Cardiac muscle cell (in vitro differentiated cells and primary cell): ENCODE measurements at regions not wholly inside any gene's neighbourhood (a gene's known extent, or its start where the extent isn't known, plus 50 kb on each side); places are given as distances from the start of the nearest gene placed in this dataset.

Experiments
- DNase-seq, 2 donors: peaks; one replicate each; pipeline versions ENCODE4 v3.0.0 to v3.0.0-alpha.2; 2010 to 2017; ENCODE audit warnings: low read depth in 1 of 2, low spot score in 1 of 2
- H3K27ac ChIP-seq: fragments of 200-600 bp; sonication (generic); 2 replicates; pipeline ENCODE4 v1.5.1; 2016
- H3K27me3 ChIP-seq: fragments of 200-600 bp; sonication (generic); 2 replicates; pipeline ENCODE4 v1.6.0; 2016; ENCODE audit warnings: control low read depth
- H3K36me3 ChIP-seq: fragments of 200-600 bp; sonication (generic); 2 replicates; pipeline ENCODE4 v1.5.1; 2016; ENCODE audit warnings: control low read depth
- H3K4me1 ChIP-seq: fragments of 200-600 bp; sonication (generic); 2 replicates; pipeline ENCODE4 v1.8.1; 2017; ENCODE audit warnings: low read depth, mild to moderate bottlenecking, mixed run types
- H3K4me3 ChIP-seq: fragments of 200-600 bp; sonication (generic); 2 replicates; pipeline ENCODE4 v1.5.1; 2016; ENCODE audit warnings: mild to moderate bottlenecking
- H3K9me3 ChIP-seq: fragments of 200-600 bp; sonication (generic); 2 replicates; pipeline ENCODE4 v1.5.1; 2017; ENCODE audit warnings: low read depth, mild to moderate bottlenecking, control low read depth
- TF ChIP-seq, protein P1 (sequence below): IDR thresholded peaks from 2 replicates; pipeline ENCODE4 v1.5.1; 2012; ENCODE audit warnings: low read depth, mild to moderate bottlenecking, low read length

DNA sequence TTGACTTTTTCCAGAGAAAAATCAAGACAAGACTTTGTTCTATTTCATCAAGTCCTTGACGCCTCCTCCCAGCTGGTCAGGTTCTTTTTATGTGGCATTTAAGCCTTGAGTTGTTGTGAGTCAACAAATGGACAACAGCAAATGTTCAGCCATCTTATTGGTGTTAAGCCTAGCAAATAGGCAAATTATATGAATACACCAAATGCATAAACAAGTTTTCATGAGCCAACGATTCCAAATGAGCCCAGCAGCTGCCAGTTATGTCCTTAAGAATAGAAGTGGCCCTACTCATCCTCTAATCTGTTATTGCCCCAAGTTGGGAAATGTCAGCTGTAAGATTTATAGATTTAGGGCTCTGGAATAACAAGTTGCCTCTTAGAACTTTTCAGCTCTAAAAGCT is 312.0 kb downstream of the SOX4 start:
- Histone ChIP-seq H3K4me3 (no peak overlapping the region), H3K27me3 (no peaks in the 10 kb centered on the region), H3K27ac (no peak overlapping the region), H3K9me3 (no peaks in the 10 kb centered on the region), H3K36me3 (no peaks in the 10 kb centered on the region), H3K4me1 (no peaks in the 10 kb centered on the region)
- no peak for DNase-seq
- TF ChIP-seq, protein P1, sequence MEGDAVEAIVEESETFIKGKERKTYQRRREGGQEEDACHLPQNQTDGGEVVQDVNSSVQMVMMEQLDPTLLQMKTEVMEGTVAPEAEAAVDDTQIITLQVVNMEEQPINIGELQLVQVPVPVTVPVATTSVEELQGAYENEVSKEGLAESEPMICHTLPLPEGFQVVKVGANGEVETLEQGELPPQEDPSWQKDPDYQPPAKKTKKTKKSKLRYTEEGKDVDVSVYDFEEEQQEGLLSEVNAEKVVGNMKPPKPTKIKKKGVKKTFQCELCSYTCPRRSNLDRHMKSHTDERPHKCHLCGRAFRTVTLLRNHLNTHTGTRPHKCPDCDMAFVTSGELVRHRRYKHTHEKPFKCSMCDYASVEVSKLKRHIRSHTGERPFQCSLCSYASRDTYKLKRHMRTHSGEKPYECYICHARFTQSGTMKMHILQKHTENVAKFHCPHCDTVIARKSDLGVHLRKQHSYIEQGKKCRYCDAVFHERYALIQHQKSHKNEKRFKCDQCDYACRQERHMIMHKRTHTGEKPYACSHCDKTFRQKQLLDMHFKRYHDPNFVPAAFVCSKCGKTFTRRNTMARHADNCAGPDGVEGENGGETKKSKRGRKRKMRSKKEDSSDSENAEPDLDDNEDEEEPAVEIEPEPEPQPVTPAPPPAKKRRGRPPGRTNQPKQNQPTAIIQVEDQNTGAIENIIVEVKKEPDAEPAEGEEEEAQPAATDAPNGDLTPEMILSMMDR, result no peak

DNA sequence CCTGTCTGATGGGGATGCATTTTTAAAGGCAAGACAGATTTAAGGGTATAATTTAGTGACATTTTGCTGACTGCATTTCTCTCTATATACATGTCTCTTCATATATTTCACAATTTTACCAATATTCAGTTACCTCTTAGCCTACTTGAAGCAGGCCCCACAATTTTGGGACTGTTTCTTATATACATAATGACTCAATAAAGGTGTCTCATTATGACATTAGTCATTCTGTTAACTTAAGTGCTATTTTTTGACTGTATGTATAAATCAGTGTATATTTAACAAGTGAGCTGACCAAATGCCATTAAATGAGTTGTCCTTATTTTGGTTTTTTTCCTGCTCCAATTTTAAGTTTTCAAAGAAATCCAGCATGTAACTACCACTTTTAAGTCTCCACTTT is 313.3 kb downstream of the SOX4 start:
- Histone ChIP-seq H3K4me1 (no peaks in the 10 kb centered on the region), H3K36me3 (no peaks in the 10 kb centered on the region), H3K27me3 (no peaks in the 10 kb centered on the region), H3K9me3 (no peaks in the 10 kb centered on the region), H3K27ac (no peak overlapping the region), H3K4me3 (no peak overlapping the region)
- DNase-seq, result no peak
- TF ChIP-seq, protein P1, result no peak

DNA sequence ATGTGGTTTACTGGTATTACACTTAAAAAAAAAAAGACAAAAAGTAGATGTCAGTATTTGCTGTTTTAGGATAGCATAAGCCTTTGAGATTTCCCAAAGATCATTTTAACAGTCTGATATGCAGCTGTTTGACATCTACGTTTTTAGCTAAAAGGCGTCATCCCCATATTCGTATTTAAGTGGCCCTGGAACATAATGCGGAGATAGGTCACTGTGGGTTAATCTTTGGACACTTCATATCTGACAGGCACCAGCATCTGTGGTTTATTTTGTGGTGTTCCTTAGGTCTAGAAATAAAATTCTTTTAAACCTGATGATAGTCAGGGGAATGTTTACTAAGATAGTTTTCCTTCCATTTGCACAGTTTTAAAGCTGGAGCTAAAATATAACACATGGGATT is 313.7 kb downstream of the SOX4 start:
- Histone ChIP-seq H3K27me3 (no peaks in the 10 kb centered on the region), H3K9me3 (no peaks in the 10 kb centered on the region), H3K4me1 (no peaks in the 10 kb centered on the region), H3K27ac (no peak overlapping the region), H3K4me3 (no peak overlapping the region), H3K36me3 (no peaks in the 10 kb centered on the region)
- TF ChIP-seq, protein P1, result no peak
- peak in 1 of 2 donors; percentile 20 for DNase-seq

DNA sequence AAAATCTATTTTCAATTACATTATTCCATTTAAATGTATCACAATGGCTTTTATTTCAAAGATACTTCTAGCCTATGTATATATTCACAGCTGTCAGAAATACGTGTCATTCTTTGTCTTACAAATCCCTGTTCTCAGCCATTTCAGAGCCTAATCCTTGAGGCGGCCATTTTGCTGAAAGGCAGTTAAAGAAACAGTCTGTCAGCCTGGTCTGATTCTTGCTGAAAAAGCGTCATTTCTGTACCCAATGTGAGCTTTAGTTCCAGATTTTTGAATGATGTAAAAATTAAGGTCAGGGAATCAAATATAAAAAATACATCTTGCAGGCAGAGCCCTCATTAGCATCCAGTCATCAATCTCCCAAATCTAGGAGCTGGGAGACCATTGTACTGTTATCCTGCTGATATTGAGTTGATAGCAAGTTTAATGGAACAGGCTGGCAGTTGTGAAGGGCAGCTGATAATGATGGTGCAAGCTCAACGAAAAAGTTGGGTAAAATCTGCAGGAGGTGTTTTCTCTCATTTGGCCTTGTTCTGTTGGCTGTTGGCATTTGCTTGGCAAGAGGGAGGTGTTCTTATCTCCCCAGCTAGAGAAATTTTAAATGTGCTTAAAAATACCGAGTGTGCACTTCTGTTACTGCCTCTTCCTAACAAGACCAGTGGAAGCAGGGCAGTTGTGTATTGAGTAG is 314.8 kb downstream of the SOX4 start:
- Histone ChIP-seq H3K27me3 (no peaks in the 10 kb centered on the region), H3K9me3 (no peaks in the 10 kb centered on the region), H3K4me1 (no peaks in the 10 kb centered on the region), H3K36me3 (no peaks in the 10 kb centered on the region), H3K27ac (no peak overlapping the region), H3K4me3 (no peak overlapping the region)
- TF ChIP-seq, protein P1, result no peak
- peak in 1 of 2 donors; percentile 18 for DNase-seq

DNA sequence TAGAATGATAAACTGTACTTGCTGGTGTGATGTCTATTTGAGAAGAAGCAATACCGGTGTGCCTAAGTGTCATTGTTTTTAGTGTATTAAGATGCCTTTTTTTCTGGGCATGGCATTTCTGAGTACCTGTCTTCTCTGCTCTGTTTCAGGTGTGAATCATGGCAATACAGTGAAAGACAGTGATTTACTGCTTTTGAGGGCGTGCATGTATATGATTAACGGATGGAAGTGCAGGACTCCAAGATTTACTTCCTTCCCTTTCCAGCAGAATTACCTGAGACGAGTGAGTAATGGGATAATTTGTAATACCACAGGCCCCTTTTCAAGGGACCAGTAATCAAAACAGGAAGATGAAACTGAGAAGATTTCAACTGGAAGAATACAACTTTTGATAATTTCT is 315.8 kb downstream of the SOX4 start:
- Histone ChIP-seq H3K27me3 (no peaks in the 10 kb centered on the region), H3K9me3 (no peaks in the 10 kb centered on the region), H3K27ac (no peak overlapping the region), H3K4me1 (no peaks in the 10 kb centered on the region), H3K36me3 (no peaks in the 10 kb centered on the region), H3K4me3 (no peak overlapping the region)
- TF ChIP-seq, protein P1, result no peak
- DNase-seq, result no peak

DNA sequence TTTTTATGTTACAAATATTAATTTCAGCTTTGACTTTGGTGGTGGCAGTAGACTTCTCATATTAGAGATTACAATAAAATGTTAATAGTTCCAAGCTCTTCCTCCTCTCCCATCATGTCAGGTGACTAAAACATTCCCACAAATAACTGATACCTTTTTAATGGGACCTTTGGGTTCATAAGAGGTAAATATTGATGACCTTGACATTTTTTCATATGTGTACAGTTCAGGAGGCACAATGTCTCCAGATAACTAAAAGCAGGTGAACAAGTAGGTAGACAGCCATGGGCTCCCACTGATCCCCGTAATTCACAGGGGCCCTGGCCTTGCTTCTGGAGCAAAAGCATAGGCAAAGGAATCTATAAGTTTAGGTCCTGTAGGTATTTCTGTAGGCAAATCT is 317.7 kb downstream of the SOX4 start:
- H3K27ac ChIP-seq, result no peak overlapping the region
- H3K36me3 ChIP-seq, result no peaks in the 10 kb centered on the region
- no peak overlapping the region for H3K4me3 ChIP-seq
- no peaks in the 10 kb centered on the region for H3K27me3 ChIP-seq
- TF ChIP-seq, protein P1, result no peak
- no peaks in the 10 kb centered on the region for H3K9me3 ChIP-seq
- no peak for DNase-seq
- no peaks in the 10 kb centered on the region for H3K4me1 ChIP-seq
